Hepatocyte (in vitro differentiated cells): ENCODE measurements at regions not wholly inside any gene's neighbourhood (a gene's known extent, or its start where the extent isn't known, plus 50 kb on each side); places are given as distances from the start of the nearest gene placed in this dataset.

Experiments
- DNase-seq: peaks from one replicate; pipeline ENCODE4 v3.0.0-alpha.2; 2016; ENCODE audit warnings: low spot score
- H2AFZ ChIP-seq: fragments of 200-600 bp; sonication (generic); 2 replicates; pipeline ENCODE4 v1.6.0; 2016; ENCODE audit warnings: antibody characterized with exemption, mild to moderate bottlenecking
- H3K27ac ChIP-seq: fragments of 200-600 bp; sonication (generic); 2 replicates; pipeline ENCODE4 v1.5.1; 2016; ENCODE audit warnings: mild to moderate bottlenecking
- H3K27me3 ChIP-seq: fragments of 200-600 bp; sonication (generic); 2 replicates; pipeline ENCODE4 v1.6.1; 2016
- H3K36me3 ChIP-seq: fragments of 200-600 bp; sonication (generic); replicated peaks from 2 replicates; pipeline ENCODE4 v1.5.1; 2016; ENCODE audit warnings: low read depth; ENCODE audit not compliant: insufficient read depth
- H3K4me1 ChIP-seq: fragments of 200-600 bp; sonication (generic); 2 replicates; pipeline ENCODE4 v1.5.1; 2016; ENCODE audit warnings: mild to moderate bottlenecking, moderate library complexity; ENCODE audit not compliant: insufficient read depth
- H3K4me2 ChIP-seq: fragments of 200-600 bp; sonication (generic); 2 replicates; pipeline ENCODE4 v1.6.0; 2016
- H3K4me3 ChIP-seq: fragments of 200-600 bp; sonication (generic); 2 replicates; pipeline ENCODE4 v1.5.1; 2016; ENCODE audit warnings: mild to moderate bottlenecking
- H3K79me2 ChIP-seq: fragments of 200-600 bp; sonication (generic); 2 replicates; pipeline ENCODE4 v1.6.0; 2017; ENCODE audit warnings: mild to moderate bottlenecking
- H3K9me2 ChIP-seq: fragments of 200-600 bp; sonication (generic); replicated peaks from 2 replicates; pipeline ENCODE4 v1.6.0; 2017; ENCODE audit warnings: mild to moderate bottlenecking; ENCODE audit not compliant: insufficient read depth
- H3K9me3 ChIP-seq: fragments of 200-600 bp; sonication (generic); 2 replicates; pipeline ENCODE4 v1.5.1; 2016; ENCODE audit warnings: low read depth, mild to moderate bottlenecking
- H4K20me1 ChIP-seq: fragments of 200-600 bp; sonication (generic); 2 replicates; pipeline ENCODE4 v1.6.0; 2016; ENCODE audit warnings: mild to moderate bottlenecking; ENCODE audit not compliant: insufficient read depth, poor library complexity, severe bottlenecking
- CTCF ChIP-seq: fragments of 200-600 bp; sonication (generic); IDR thresholded peaks from 2 replicates; pipeline ENCODE4 v1.5.1; 2016; ENCODE audit warnings: antibody characterized with exemption, mild to moderate bottlenecking; ENCODE audit not compliant: poor library complexity
- EZH2 ChIP-seq: fragments of 200-600 bp; sonication (generic); IDR thresholded peaks from 2 replicates; pipeline ENCODE4 v1.6.1; 2016; ENCODE audit warnings: antibody characterized with exemption, mild to moderate bottlenecking, borderline replicate concordance
- EZH2phosphoT487 ChIP-seq: fragments of 200-600 bp; sonication (generic); IDR thresholded peaks from one replicate; pipeline ENCODE4 v1.6.1; 2018; ENCODE audit warnings: antibody characterized with exemption, mild to moderate bottlenecking, low read depth, moderate library complexity; ENCODE audit not compliant: unreplicated experiment, severe bottlenecking
- WGBS: methylation state at CpG from one replicate; pipeline ENCODE4 v1.1.6; 2016; ENCODE audit warnings: low lambda C conversion rate; ENCODE audit errors: missing lambda C conversion rate; 5-methylcytosine and 5-hydroxymethylcytosine counted together

GRCh38 chr9:78574354-78575045 is 277.6 kb downstream of the PSAT1 start:
- TF ChIP-seq EZH2 (no peak), EZH2phosphoT487 (no peak), CTCF (no peak)
- Histone ChIP-seq H3K4me3 (no peak overlapping the region), H3K4me1 (no peaks in the 10 kb centered on the region), H3K79me2 (no peaks in the 10 kb centered on the region), H2AFZ (no peak overlapping the region), H3K9me2 (no peaks in the 10 kb centered on the region), H3K27ac (no peak overlapping the region), H3K36me3 (no peaks in the 10 kb centered on the region), H4K20me1 (no peaks in the 10 kb centered on the region), H3K4me2 (no peak overlapping the region), H3K27me3 (no peaks in the 10 kb centered on the region), H3K9me3 (no peaks in the 10 kb centered on the region)
- DNase-seq: no peak
- WGBS: 63% methylated on average over 7 of the region's 7 CpGs

GRCh38 chr9:78575081-78575480 is 278.2 kb downstream of the PSAT1 start:
- 42% methylated on average over 4 of the region's 4 CpGs for WGBS

GRCh38 chr9:78575771-78576170 is 278.8 kb downstream of the PSAT1 start:
- Histone ChIP-seq H3K27me3 (no peaks in the 10 kb centered on the region), H2AFZ (no peak overlapping the region), H4K20me1 (no peaks in the 10 kb centered on the region), H3K79me2 (no peaks in the 10 kb centered on the region), H3K36me3 (no peaks in the 10 kb centered on the region), H3K9me2 (no peaks in the 10 kb centered on the region), H3K4me3 (no peak overlapping the region), H3K27ac (no peak overlapping the region), H3K4me1 (no peaks in the 10 kb centered on the region), H3K4me2 (no peak overlapping the region), H3K9me3 (no peaks in the 10 kb centered on the region)
- TF ChIP-seq EZH2phosphoT487 (no peak), EZH2 (no peak), CTCF (no peak)
- no peak for DNase-seq
- 85% methylated on average over 3 of the region's 3 CpGs for WGBS

More at GRCh38 chr9:78575081-78575480, 278.2 kb downstream of the PSAT1 start:
- no peaks in the 10 kb centered on the region for H3K9me2 ChIP-seq
- no peak overlapping the region for H2AFZ ChIP-seq
- no peaks in the 10 kb centered on the region for H3K9me3 ChIP-seq
- no peak overlapping the region for H3K4me2 ChIP-seq
- H3K27ac ChIP-seq: no peak overlapping the region
- no peaks in the 10 kb centered on the region for H4K20me1 ChIP-seq
- no peaks in the 10 kb centered on the region for H3K36me3 ChIP-seq
- H3K27me3 ChIP-seq: no peaks in the 10 kb centered on the region
- no peaks in the 10 kb centered on the region for H3K4me1 ChIP-seq
- no peak for DNase-seq
- no peak for TF ChIP-seq EZH2phosphoT487
- no peak for TF ChIP-seq EZH2
- TF ChIP-seq CTCF: no peak
- no peak overlapping the region for H3K4me3 ChIP-seq
- no peaks in the 10 kb centered on the region for H3K79me2 ChIP-seq
